HG03135 (cell line): ENCODE measurements at regions not wholly inside any gene's neighbourhood (a gene's known extent, or its start where the extent isn't known, plus 50 kb on each side); places are given as distances from the start of the nearest gene placed in this dataset.
A peak's percentile ranks its signal among the peaks of the same experiment; 100 is the strongest.

ENCODE experiments used
- ATAC-seq: cut with Tn5 transposase; IDR thresholded peaks from one replicate; pipeline ENCODE4 v1.9.1; 2021; ENCODE audit warnings: mild to moderate bottlenecking, moderate library complexity; ENCODE audit not compliant: unreplicated experiment

DNA sequence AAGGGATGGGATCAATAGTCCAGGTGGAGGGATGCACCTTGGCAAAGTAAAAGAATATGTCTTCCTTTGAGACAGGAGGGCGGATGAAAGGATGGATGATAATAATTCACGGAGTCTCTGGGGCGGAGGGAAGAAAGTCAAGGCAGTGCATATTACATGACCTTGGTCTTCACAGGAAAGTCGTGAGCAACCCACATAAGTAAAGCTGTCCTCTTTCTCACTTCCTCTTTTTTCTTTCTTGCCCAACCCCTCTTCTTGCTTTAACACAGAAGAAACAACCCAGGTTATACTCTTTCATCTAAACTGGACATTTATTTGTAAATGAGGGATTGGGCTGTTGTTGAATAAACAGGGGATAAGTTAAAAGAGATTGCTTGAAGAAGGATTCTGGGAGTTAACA is 168.7 kb upstream of the SKOR2 start:
- peak; percentile 49 for ATAC-seq

DNA sequence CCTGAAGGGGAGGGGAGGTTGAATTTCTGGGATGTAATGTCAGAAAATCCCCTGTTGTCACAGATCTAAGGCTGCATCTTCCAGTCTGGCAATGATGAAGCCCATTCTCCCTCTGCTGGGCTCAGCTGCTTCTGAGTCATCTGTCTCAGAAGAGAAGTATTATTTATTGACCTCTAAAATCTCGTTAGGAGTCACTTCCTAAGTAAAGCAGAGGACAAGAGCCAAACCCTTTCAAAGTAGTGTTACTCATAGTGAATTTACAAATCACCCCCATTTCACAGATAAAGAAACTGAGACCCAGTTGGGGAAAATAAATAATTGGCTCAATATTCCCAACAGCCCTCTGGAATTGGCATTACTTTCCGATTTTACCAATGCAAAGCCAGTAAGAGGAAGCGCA is 167.3 kb upstream of the SKOR2 start:
- no peak for ATAC-seq

DNA sequence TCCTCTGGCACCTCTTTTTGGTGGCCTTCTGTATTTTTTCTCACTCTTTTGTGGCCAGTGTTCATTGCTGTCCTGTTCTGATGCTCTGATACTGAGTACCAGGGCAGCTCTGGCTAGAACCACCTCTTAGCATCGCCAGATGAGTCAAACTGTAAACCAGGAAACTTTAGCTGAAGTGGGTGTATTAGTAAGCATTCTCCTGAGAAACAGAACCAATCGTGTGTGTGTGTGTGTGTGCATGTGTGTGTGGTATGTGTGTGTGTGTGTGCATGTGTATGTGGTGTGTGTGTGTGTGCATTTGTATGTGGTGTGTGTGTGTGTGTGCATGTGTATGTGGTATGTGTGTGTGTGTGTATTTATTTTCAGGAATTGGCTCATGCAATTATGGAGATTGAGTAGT is 166.3 kb upstream of the SKOR2 start:
- no peak for ATAC-seq

DNA sequence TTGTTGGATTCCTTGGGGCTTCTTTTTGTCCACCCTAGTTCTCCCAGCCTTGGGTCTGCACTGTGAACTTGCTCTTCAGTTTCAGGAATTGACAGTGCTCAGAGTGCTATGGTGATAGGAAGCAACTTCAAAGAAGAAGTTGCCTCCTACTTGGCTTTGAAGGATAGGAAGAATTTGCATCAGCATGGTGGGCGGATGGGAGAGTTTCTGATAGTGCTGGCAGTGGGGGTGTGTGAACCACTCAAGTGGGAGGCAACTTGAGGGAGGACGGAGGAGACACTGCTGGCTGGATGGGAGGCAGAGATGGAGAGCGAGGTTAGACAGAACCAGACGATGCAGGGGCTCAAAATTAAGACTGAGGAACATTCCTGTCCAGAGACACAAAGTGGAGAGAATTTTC is 164.4 kb upstream of the SKOR2 start:
- no peak for ATAC-seq

DNA sequence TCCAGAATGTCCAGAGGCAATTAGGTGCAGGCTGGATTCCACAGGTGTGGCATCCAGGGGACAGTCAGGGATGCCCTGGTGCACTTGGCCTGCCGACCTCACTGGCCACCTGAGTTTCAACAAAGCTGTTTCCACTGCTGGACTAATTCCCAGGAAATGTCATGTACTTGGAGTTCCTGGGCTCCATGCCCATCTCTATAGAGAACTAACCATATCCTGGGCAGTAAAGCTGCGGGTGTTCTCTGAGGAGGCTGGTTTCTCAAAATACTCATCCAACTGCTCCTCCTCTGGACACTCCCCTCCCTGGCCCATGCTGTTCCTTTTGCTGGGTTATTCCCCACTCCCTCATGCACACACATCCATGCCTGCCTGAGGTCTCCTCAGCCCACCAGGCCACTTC is 161.9 kb upstream of the SKOR2 start:
- ATAC-seq: no peak

DNA sequence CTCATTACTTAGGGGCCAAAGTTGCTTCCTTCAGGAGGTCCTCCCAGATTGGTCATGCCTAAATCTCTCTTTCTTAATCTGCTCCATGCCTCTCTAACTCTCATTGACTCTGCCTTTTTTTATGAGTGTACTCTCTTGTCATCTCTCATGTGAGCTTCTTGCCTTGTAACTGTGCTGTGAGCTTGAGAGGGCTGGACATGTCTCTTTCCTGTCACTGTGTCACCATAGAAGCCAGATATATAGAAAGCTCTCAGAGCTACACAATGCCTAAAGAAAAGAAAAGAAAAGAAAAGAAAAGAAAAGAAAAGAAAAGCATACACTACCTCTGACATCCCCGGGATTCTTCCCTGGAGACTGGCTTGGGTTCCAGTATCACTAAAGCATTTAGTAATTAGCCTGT is 161.5 kb upstream of the SKOR2 start:
- no peak for ATAC-seq

DNA sequence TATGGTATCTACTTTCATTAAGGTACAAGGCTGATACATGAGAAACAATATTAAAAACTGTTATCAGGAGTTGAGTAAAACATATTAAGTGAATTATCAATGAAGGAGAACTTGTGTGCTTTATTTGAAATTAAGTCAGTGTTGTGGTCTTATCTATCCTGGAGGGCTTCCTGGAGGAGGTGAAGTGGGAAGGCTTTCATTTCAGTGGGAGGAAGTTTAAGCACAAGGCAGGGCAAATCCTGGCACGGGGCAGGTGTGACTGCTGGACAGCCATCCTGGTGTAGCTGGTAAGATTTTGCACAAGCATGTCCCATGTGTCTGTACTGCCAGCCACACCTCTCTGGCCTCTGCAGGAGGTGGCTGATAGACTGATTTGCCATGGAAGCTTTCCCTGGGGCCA is 159.7 kb upstream of the SKOR2 start:
- ATAC-seq: no peak

DNA sequence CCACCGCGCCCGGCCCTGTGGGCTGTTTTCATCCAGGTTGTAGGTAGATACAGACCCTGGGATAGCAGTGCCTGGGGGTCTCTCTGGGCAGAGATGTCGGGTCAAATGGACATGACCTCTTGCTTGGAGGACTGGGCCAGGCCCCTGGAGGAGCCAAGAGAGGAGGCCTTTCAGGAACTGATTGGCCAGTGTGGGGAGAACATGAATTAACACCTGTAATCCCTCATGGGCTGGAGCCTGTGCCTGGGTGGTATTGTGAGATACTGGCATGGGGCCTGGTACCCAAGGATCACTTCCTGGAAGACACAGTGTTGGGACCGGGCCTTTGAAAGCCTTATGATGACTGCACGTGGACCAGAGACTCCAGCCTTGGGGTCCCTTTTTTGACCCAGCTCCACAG is 158.7 kb upstream of the SKOR2 start:
- ATAC-seq: no peak

DNA sequence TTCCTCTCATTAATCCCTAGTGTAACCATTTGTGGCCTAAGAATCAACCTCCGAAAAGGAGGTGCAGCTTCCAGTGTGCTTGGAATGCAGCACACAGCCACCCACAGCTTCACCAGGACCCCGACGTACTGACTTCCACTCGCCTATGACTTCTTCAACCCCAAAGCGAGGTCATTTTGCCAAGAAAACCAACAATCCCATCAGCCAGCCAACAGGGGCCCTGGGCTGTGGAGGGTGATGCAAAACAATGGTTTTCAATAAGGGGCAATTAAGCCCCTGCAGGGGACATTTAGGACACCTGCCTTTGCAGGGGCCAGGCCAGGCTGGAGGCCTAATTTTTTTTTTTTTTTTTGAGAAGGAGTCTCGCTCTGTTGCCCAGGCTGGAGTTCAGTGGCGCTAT is 158.1 kb upstream of the SKOR2 start:
- no peak for ATAC-seq

DNA sequence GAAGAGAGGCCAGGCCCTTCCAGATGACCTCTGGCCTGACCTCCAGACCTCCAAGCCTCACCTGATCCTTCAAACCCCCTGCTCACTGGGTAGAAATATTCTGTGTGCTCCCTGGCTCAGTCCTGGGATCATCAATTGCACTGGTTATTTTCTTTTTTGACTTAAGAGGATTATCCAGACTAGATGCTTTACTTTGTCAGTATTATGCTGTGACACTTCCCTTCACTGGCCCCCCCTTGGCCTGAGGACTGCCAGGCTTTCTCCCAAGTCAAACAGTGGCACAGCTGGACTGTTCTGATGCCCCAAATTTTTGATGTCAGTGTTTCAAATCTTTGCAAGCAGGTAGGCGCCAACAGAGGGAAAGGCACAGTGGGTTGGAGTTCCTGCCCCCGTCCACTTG is 156.3 kb upstream of the SKOR2 start:
- no peak for ATAC-seq

DNA sequence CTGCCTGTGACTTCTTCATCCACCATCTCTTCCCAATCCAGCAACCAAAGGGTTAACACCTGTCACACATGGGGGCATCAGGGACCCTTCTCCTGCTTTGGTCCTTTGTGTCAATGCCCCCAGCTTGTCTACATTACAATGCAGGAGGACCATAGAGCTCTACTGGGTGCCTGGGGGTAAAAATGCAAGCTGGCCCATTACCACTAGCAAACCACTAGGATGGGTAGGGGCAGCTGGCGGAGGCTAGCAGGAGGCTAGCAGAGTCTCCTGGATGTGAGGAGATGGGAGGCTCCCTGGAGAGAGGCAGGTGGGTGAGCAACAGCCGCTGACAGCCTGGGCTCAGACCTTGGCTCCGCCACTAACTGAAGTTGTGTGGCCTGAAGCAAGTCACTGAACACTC is 153.4 kb upstream of the SKOR2 start:
- no peak for ATAC-seq

DNA sequence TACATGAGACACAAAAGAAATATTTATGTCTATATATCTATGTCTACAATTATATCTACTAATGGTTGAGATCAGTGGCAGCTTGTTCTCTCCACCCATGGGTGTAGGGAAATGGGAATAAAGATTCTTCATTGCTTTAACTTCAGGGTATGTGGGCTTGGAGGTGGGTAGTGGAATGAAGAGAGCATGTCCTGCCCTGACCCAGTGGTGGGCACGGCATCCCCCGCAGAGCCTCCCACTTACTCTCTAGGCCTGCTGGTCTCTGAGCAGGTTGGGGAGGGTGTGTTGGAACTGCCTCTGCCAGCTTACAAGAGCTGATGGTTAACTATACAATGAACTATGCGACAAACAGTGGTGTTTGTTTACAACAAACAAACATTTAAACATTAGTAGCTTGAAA is 152.5 kb upstream of the SKOR2 start:
- no peak for ATAC-seq

DNA sequence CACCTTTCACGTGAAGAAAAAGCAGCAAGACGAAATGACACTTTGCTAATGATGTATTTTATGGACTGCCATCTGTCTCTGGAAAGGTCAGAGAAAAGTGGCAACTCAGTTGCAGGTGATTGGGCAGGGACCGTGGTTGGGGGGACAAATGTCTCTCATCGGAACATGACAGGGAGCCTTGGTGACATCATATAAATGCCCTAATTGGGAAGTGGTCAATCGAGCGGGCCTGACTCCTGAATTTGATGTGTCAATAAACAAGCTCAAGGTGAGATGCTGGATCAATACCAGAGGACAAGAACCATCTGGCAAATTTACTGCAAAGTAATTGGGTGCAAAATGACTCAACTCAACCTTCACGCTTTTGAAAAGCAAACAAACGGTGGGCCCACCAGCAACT is 151.9 kb upstream of the SKOR2 start:
- no peak for ATAC-seq

DNA sequence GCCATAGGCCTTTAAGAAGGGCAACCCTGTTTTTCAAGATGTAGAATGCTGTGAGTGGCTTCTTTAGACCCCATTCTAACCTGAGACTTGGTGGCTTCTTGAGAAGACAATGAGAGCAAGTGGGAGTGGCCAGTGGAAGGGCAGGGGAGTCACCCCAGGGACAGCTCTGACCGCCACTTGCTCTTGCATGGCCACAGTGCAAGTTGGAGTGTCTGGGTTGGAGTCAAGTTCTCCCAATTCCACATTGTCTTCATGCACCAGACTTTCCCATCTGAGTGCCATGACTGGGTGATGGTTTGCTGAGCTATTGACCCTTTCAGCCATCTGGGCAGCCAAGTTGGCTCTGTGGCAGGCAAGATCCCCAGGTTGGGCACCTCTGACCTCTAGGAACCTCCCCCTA is 148.0 kb upstream of the SKOR2 start:
- no peak for ATAC-seq

DNA sequence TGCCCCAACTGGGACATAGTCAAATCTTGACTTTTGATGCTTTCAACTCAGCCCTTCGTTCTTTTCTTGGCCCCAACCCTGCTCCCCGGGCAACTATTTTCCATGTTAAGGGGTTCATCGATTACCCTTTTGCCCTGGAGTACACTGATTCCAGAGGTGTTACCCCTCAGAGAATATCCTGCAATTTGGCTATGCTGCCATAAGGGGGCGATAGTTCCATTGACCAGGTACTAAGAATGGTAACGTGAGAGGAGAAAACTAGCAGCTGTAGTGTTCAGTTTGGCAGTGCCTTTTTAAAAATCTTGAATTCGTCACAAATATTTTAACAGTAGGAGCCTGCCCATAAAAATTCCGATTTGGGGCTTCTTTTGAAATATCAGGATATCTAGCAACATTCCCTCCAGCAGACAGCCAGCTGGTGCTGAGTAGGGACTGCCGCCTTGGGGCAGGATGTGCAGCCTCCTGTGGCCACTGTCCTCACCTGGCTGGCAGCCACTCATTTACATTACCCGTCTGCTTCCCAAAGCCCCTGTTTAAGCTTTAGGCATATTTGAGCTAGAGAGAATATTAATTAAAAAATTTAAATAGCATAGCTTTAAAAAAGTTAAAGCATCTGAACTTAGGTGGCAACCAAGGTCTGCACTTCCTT is 146.3 kb upstream of the SKOR2 start:
- no peak for ATAC-seq

DNA sequence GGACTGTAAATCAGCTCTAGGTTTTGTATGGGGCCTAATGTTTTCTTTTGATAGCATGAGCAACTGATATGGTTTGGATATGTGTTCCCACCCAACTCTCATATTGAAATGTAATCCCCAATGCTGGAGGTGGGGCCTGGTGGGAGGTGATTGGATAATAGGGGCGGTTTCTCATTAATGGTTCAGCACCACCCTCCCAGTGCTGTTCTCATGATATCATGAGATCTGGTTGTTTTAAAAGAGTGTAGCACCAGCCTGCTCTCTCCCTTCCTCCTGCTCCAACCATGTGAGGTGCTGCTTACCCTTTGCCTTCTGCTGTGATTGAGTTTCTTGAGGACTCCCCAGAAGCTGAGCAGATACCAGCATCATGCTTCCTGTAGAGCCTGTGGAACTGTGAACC is 140.2 kb upstream of the SKOR2 start:
- ATAC-seq: no peak

DNA sequence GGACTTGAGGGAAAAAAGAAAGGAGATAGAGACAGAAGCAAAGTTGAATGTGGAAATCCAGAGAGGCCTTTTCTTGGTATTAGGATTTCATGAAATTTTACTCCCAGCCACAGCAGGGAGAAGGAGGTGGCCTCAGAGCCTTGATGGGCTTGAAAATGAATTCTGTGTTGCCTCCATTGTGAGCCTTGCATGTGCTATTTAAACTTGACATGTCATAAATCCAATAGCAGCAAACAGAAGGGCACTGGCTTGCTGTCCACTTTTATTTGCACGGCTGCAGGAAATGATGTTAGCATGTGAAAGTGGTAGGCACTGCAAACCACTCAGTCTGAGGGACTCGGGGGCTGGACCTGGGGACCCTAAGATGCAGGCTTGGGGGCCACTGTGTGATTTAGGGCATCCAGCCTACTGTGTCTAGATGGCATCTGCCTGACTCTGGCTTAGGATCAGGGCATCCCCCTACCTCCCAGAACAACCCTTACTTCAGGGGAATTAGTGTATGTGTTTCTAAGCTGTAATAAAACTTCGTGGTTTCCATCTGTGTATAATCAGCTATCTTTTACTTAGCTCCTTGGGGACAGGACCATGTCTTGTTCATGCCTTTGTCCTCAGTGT is 139.1 kb upstream of the SKOR2 start:
- no peak for ATAC-seq

DNA sequence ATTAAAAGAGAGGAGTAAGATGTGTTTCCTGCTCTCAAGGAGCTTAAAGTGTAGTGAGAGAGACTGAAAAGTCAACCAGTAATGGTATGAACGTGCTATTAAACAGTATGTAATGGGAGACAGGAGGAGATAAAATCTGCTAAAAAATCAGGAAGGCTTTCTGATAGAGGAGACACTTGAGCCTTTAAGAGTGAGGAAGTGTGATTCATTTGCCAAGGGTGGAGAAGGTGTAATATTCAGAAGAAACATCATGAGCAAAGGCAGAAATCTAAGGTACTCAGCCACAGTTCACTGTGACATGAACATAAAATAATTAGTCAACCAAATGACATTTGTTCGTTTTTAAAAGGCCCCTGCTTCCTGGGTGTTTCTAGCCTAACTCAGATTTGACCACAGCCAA is 137.8 kb upstream of the SKOR2 start:
- no peak for ATAC-seq

DNA sequence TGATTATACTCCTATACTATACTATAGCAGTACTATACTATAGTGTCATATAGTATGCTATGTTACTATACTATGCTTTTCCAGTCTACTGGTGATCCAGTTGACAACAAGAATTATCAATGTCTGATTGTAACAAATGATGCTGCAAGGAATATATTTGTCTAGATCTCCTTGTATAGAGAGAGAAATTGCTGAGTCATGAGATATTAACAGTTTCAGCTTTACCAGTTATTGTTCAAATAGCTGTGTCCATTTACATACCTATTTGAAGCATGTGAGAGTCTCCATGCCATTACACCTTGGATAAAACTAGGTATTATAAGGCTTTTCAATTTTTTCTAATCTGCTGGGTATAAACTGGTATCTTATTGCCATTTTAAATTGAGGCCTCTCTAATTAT is 136.4 kb upstream of the SKOR2 start:
- ATAC-seq: no peak

DNA sequence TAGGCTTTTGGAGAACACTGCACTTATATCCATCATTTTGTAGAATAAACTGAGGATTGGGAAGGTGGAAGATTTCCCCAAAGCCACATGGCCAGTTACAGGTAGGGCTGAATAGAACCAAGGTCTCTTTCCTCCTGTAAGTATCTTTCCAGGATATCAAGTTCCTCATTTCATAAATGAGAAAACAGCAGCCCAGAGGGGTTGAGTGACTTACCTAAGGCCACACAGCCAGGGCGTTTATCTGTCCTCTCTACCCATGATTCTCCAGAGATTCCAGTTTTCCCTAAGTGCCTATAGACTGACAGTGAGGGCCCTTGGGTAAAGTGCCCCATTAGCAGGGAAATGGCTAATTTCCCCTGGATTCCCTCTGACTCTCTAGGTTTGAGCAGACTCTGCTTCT is 132.3 kb upstream of the SKOR2 start:
- no peak for ATAC-seq

DNA sequence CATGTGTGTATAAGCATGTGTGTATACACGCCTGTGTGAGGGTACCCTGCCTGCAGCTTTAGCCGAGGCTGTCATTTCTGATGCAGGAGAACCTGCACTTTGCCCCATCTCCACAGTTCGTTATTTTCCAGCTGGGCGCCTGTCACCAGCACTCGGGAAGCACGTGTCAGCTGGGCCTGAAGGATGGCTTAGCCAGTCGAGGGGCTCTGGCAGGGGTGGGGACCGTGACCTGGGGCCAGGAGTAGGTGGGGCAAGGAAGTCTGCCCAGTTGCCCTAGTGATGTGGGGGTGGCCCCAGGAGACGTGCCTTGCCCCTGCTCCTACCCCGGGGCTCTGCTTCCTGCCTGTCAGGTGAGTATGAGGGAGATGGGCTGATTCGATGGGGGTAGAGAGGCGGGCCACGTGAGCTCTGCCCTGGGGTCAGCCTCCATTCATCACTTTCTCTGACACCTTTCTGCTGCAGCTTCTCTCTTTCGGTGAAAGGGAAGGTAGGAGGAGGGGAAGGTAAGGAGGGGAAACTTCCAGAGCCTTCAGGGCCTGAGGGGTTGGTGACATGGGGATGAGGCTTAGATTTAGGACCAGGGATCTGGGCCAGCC is 130.6 kb upstream of the SKOR2 start:
- no peak for ATAC-seq

DNA sequence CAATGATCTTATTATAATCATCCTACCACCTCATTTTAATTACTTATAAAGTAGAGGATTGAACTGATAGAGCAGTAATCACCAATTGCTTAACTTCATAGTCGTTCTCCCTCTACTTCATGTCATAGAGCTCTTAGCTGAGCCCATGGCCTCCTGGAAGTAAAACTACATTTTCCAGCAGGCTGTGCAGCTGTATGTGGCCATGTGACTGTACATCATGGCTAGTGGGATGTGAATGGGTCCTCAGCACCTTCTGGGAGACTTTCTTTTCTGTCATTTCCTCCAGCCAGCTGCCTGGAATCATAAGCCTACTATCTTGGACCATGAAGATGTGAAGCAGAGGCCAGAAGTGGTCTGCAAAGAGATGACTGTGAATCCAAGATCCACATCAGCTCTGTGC is 128.7 kb upstream of the SKOR2 start:
- ATAC-seq: no peak

DNA sequence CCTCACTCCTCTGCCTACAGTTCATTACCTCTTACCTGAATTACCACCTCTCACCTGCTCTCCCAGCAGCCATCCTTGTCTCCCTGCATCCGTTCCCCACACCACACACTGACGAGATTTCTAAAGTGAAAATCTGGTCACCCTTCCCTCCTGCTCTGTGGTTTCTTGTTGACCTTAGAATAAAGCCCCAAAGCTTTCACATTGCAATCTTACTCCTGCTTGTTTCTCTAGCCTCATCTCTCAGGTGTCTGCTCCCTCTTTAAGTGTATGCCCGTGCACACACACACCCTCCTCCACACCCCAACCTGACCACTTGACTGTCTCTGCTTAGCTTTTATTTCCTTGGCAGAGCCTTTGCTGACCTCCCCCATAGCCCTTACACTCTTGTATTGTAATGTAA is 122.0 kb upstream of the SKOR2 start:
- ATAC-seq: no peak
